KBM-7 (cell line): ENCODE measurements at regions not wholly inside any gene's neighbourhood (a gene's known extent, or its start where the extent isn't known, plus 50 kb on each side); places are given as distances from the start of the nearest gene placed in this dataset.

Source experiments
- DNase-seq: peaks from one replicate; pipeline ENCODE4 v3.0.0-alpha.2; 2015
- in situ Hi-C: fragments of 300-500 bp; cut with MboI; formaldehyde crosslinking; loops from 2 replicates; pipeline ENCODE4 v1.14.3; 2020; ENCODE audit warnings: low sequenced_read_pairs, low pct_unique_long_range_greater_than_20kb, mixed read lengths

DNA sequence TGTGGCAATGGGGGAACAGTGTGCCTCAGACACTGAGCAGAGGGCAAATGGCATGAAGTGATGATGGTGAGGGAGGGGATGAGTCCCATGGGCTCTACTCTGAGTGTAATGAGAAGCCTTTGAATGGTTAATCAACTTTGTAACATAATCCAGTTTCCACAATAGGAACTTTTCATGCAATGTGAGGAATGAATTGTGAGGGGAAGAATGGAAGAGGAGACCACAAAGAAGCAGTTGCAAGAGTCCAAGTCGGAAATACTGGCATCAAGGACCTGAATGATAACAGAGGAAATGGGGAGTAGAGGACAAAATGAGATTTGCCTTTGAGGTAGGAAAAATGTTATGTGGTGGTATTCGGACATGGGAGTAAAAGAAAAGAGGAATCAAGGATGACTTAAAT lies 476.9 kb upstream of the PRICKLE1 start:
- no peak for DNase-seq
- in situ Hi-C loops: no loop called here

DNA sequence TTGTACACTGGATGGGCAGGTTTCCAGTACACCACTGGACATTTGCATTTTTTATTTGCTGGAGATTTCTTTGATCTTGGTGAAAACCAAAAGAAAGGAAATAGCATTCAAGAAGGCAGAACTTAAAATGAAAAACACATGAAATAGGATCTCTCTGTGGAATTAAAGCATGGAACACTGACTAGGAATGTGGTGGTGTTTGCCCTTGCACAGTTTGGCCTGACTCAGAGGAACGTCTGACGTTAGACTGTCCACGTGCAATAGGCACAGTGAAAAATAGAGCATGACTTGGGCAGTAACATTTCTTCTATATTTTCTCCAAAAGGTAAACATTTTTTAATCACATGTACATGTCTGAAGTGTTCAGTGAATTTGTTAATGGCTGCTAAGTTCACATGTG lies 474.1 kb upstream of the PRICKLE1 start:
- DNase-seq: no peak
- in situ Hi-C loops: no loop called here

DNA sequence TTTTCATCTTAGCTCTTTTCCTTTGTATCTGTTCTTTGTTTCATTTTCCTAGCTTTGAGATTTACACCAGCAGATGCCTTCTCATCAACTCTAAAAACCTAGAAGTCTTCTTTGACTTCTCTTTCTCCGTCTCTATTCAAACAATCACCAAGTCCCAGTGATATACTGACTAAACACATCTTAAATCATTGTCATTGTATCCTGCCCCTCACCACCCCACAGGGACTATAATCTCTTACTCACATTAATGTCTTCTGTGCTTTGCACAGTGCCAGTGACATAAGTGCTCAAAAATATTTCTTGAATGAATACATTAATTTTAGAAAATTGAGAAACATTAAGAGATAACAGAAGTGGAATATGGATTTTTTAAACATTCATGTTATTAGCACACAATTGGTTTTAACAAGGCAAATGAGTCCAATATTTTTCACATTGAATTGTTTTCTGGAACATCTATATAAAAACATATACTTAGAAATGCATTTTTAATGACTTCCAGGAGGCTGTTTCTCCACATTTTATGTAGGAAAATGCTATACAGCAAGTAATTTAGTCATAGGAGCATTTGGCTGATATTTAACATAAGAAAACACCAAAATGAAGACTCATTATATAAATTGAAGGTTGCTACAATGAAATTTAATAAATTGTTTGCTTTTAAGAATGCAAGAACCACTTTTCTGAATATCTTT lies 472.8 kb upstream of the PRICKLE1 start:
- no peak for DNase-seq
- in situ Hi-C loops: no loop called here

DNA sequence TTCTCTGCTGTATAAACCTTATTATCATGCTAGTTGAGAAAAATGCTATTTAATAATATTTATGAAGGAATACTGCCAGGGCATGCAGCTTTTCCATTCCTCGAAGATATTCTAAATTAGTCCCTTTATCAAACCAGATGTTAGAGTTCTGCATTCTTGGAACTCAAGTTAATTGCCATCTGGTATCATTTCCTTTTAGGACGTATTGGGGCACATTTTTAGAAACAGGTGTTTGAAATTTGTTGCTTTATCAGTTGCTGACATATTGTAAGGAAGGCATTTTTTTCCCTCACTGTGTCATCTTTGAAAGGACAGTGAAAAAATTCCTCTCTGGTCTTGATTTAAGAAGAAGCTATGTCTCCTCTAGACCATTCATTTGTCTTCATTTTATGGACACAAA lies 471.2 kb upstream of the PRICKLE1 start:
- in situ Hi-C loops: no loop called here
- no peak for DNase-seq

DNA sequence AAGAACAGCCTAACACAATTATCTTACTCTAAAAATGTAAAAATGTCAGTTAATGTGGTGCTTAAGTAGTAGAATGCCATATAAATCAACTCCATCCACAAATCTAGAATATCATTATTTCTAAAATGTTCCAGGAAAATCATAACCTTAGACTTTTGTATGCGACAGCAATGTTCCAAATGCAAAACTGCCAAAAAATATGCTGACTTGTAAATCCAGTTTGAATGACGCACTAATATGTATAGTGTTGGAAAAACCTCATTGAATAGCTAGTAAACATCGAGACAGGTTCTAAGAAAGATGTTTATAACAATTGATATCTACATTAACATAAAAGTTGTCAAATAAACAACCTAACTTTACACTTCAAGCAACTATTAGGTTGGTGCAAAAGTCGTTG lies 469.1 kb upstream of the PRICKLE1 start:
- in situ Hi-C loops: no loop called here
- no peak for DNase-seq

- no peak for DNase-seq
These were observed 468.0 kb upstream of the PRICKLE1 start for GRCh38 chr12:43057566-43057965.

DNA sequence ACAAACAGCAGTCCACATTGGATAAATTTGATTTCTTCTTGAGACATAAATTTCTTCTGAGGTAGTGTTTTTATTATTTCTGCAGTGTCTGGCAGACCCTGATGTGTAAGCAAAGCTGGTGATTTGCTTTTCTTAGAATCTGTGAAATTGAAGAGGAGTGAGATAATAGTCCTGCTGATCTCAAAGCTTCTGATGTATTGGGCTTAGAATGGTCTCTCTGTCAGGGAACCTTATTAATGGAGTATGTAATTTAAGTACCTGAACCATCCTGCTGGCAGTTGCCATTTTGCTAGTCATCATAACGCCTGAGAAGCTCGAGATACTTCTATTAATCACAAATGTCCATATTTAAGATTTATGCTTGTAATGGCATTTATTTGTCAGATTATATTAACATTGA lies 464.5 kb upstream of the PRICKLE1 start:
- in situ Hi-C loops: no loop called here
- no peak for DNase-seq

More at GRCh38 chr12:43057566-43057965, 468.0 kb upstream of the PRICKLE1 start:
- in situ Hi-C loops: no loop called here

- DNase-seq: no peak
- in situ Hi-C loops: no loop called here
These were observed 462.9 kb upstream of the PRICKLE1 start for GRCh38 chr12:43052441-43052840.

DNA sequence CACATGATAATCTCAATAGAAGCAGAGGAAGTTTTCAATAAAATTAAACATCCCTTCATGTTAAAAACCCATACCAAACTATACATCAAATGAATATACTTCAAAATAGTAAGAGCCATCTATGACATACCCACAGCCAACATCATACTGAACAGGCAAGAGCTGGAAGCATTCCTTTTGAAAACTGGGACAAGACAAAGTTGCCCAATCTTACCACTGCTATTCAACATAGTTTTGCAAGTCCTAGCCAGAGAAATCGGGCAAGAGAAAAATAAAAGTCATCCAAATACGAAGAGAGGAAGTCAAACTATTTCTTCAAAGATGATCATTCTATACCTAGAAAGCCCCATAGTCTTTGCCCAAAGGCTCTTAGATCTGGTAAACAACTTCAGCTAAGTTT lies 454.7 kb upstream of the PRICKLE1 start:
- in situ Hi-C loops: no loop called here
- no peak for DNase-seq

GRCh38 chr12:43038991-43039390 lies 449.4 kb upstream of the PRICKLE1 start:
- no peak for DNase-seq
- in situ Hi-C loops: no loop called here

GRCh38 chr12:43029971-43030370 lies 440.4 kb upstream of the PRICKLE1 start:
- in situ Hi-C loops: no loop called here
- no peak for DNase-seq

- in situ Hi-C loops: no loop called here
- DNase-seq: no peak
These were observed 439.3 kb upstream of the PRICKLE1 start for GRCh38 chr12:43028826-43029225.

- no peak for DNase-seq
- in situ Hi-C loops: no loop called here
These were observed 433.3 kb upstream of the PRICKLE1 start for GRCh38 chr12:43022838-43023237.

GRCh38 chr12:43015090-43015737 lies 425.7 kb upstream of the PRICKLE1 start:
- in situ Hi-C loops: no loop called here

DNA sequence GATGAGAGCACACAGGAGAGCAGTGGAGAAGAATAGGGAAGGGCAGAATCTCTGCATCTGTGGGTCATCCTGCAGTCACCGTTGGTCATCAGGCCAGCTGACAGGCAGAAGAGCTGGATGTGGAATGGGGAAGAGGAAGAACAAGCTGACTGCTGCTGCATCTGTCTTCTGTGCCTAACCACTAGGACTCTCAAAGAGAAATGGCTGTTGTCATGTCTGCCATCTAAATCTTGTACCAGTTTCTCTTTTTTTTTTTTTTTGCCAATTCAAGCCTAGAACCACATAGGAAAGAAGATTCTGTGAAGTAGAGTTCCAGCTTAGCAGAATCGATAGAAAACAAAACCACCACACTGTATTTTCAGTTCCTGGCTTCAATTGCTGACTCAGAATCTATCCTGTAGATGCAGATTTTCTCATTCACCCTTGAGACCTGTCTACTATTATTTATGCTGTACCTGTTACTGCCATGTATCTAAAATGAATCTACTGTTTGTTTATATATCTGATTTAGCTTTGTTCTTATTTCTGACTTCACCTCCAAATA lies 421.9 kb upstream of the PRICKLE1 start:
- in situ Hi-C loops: no loop called here
- no peak for DNase-seq

More at GRCh38 chr12:43015090-43015737, 425.7 kb upstream of the PRICKLE1 start:
- no peak for DNase-seq

DNA sequence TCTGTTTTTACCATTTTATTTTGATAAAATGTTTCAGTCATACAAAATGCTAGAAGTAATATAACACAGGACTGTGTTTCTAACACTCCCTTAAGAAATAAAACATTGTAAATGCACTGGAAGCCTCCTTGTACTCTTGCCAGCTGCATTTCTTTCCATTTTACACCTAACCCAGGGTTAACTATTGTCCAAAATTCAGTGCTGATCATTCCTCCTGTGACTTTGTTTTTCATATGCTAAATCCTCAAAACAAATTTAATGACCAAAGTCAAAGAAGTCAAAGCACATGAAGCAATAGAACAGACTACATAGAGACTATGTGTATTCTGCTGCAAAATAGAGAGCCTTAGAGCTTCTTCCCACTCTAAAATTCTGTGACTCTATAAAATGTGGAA lies 420.3 kb upstream of the PRICKLE1 start:
- DNase-seq: no peak
- in situ Hi-C loops: no loop called here

DNA sequence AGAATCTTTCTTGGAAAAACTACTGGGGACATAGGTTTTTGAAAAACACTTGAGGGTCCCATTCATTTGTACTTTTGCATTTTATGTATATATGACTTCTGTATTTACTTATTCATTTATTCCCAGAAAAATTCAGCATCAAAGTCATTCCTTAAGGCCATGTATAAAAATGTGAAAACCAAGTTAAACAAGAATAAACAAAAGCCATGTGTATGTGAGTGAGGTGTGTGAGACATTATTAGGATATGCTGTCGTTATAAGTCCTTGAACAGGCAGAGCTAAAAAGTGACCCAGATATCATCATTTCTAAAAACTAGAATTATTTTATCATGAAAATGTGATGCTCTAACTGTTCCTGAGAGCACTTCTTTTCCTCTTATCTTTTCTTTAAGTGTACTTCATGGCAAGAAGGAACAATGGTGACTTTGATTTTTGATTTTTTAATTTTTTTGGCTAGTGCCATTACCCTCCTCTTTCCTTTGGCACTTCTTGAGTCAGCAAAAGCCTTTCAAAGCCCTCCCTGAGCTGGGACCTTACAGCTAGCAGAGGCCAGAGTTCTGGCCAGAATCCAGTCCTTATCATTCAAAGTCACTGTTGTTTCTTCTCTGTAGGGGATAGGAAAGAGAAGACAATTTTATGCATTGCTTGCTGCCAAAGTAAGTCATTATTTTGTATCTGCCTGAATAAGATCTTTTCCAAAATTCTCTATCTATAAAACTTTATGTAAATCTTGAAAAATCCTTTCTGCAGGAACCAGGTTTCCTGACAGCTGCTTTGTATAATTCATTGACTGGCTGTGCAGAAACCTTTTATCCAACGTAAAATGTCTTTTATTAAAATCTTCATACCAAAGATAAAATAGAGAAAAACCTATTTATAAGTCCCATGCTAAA lies 419.7 kb upstream of the PRICKLE1 start:
- in situ Hi-C loops: no loop called here
- no peak for DNase-seq

DNA sequence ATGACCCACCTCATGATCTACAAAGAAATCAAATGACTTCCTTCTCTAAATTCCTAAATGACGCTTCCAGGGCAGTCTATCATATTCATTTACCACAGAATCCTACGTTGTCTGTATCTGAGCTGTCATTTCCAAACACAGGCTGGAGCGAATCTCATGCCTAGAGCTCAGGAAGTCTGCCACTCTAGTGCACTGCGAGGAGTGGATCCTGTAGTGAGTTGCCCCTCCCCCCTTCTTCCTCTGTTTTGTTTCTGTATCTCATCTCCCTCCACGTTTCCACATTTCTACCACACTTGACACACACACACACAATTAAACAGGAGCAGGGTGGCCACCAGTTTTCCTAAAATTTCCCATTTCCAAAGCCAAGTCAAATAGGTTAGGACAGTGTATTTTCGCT lies 415.4 kb upstream of the PRICKLE1 start:
- no peak for DNase-seq
- in situ Hi-C loops: no loop called here

GRCh38 chr12:43004141-43004540 lies 414.6 kb upstream of the PRICKLE1 start:
- no peak for DNase-seq
- in situ Hi-C loops: no loop called here
